ENCODE measurements at regions not wholly inside any gene's neighbourhood (a gene's known extent, or its start where the extent isn't known, plus 50 kb on each side); places are given as distances from the start of the nearest gene placed in this dataset.

DNA sequence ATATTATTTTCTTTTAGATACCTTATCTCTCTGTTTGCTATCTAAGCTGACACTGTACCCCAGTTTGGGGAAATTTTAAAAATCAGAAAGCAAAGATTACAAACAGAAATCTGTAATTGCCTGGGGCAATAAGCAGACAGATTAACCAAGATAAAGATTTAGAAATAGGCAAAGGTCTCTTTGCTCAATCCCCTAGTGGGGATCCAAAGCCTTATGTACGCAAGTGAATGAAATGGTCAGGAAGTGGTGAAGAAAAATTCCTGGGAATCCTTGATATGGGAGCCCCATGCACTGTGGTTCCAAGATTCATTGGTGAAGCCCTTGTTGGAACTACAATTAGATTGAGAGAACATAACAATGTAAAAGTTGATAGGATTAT is 139.5 kb upstream of the GUCY1A2 start:
- CTCF ChIA-PET, result no interaction called here
- TF ChIP-seq CTCF (IDR thresholded peaks at IDR 0.05; ENCODE audit: unreplicated experiment), result no peak
- no peak overlapping the region for H3K4me3 Mint-ChIP-seq (ENCODE audit: unreplicated experiment)
- POLR2A ChIA-PET, result interaction anchor here (0.6 kb wide), 1 partner anchor 325 kb away, joined by 3 read pairs; no protein-coding TSS in a partner anchor
- H3K36me3 Mint-ChIP-seq (ENCODE audit: insufficient read depth, unreplicated experiment), result no peaks in the 10 kb centered on the region
- intact Hi-C loops (cut with micrococcal nuclease), result no loop called here
- no peak overlapping the region for H3K27ac Mint-ChIP-seq (ENCODE audit: low read depth, unreplicated experiment)
- peaks cover 9% of the 10 kb centered on the region for H3K4me1 Mint-ChIP-seq (ENCODE audit: insufficient read depth, unreplicated experiment)
- no peaks in the 10 kb centered on the region for H3K9me3 Mint-ChIP-seq (ENCODE audit: unreplicated experiment)
- no TSS peak for BruUV-seq (replicated peaks)
- no peak for DNase-seq (ENCODE audit: unreplicated experiment)
- no peaks in the 10 kb centered on the region for H3K27me3 Mint-ChIP-seq (ENCODE audit: insufficient read depth, unreplicated experiment)

- Mint-ChIP-seq H3K36me3 (ENCODE audit: insufficient read depth, unreplicated experiment) (no peaks in the 10 kb centered on the region), H3K4me3 (ENCODE audit: unreplicated experiment) (no peak overlapping the region), H3K27me3 (ENCODE audit: insufficient read depth, unreplicated experiment) (no peaks in the 10 kb centered on the region), H3K4me1 (ENCODE audit: insufficient read depth, unreplicated experiment) (peaks cover 9% of the 10 kb centered on the region), H3K9me3 (ENCODE audit: unreplicated experiment) (no peaks in the 10 kb centered on the region), H3K27ac (ENCODE audit: low read depth, unreplicated experiment) (no peak overlapping the region)
- POLR2A ChIA-PET, result interaction anchor here (0.6 to 0.8 kb wide), 2 partner anchors 455 to 1231 kb away, joined by 4 read pairs; no protein-coding TSS in a partner anchor
- intact Hi-C loops (cut with micrococcal nuclease), result no loop called here
- no peak for DNase-seq (ENCODE audit: unreplicated experiment)
- CTCF ChIA-PET, result no interaction called here
- BruUV-seq (replicated peaks), result no TSS peak
- TF ChIP-seq CTCF (IDR thresholded peaks at IDR 0.05; ENCODE audit: unreplicated experiment), result no peak
These were observed 139.0 kb upstream of the GUCY1A2 start for GRCh38 chr11:107157146-107157808.

DNA sequence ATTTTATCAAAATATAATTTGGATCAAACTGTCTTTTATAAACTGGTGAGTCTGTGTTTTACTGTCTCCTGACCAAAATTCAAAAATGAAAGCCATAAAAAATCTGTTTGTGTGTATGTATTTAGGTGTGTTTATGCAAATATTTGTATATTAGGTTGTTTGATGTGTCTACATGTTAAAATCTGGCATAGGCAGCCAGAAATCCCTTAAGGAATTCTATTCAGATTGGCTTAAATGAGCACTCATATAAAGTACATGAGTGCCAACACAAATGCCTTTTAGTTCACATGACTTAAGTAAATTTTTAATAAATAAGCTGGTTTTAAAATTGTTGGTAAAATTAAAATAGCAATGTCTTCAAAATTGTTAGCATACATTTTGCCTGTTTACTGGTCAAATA is 133.3 kb upstream of the GUCY1A2 start:
- no TSS peak for BruUV-seq (replicated peaks)
- no peak for DNase-seq (ENCODE audit: unreplicated experiment)
- TF ChIP-seq CTCF (IDR thresholded peaks at IDR 0.05; ENCODE audit: unreplicated experiment), result no peak
- H3K27me3 Mint-ChIP-seq (ENCODE audit: insufficient read depth, unreplicated experiment), result no peaks in the 10 kb centered on the region
- intact Hi-C loops (cut with micrococcal nuclease), result no loop called here
- no peaks in the 10 kb centered on the region for H3K9me3 Mint-ChIP-seq (ENCODE audit: unreplicated experiment)
- ChIA-PET CTCF (no interaction called here), POLR2A (interaction anchor here (0.7 kb wide), 1 partner anchor 1513 kb away, joined by 3 read pairs; the partner anchor contains the start of gene DDX10)
- H3K36me3 Mint-ChIP-seq (ENCODE audit: insufficient read depth, unreplicated experiment), result no peaks in the 10 kb centered on the region
- no peaks in the 10 kb centered on the region for H3K4me1 Mint-ChIP-seq (ENCODE audit: insufficient read depth, unreplicated experiment)
- no peak overlapping the region for H3K27ac Mint-ChIP-seq (ENCODE audit: low read depth, unreplicated experiment)
- H3K4me3 Mint-ChIP-seq (ENCODE audit: unreplicated experiment), result no peak overlapping the region

DNA sequence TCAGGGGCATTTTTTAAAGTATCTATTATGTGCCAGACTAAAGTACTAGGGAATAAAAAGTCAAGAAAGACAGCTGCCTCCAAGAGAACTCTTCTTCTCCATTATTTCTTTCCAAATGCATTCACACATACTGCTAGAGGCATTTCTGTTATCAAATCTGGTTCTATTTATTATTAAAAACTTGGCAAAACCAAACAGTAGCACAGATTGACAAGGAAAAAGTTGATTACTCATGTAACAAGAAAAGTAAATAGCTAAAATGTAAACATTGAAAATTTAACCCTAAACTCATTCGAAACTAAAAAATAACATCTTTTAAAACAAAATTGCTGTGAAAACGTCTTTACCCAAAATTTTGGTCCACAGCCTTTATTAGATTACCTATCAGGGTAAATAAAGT is 132.9 kb upstream of the GUCY1A2 start:
- H3K36me3 Mint-ChIP-seq (ENCODE audit: insufficient read depth, unreplicated experiment), result no peaks in the 10 kb centered on the region
- no peaks in the 10 kb centered on the region for H3K27me3 Mint-ChIP-seq (ENCODE audit: insufficient read depth, unreplicated experiment)
- no peak overlapping the region for H3K27ac Mint-ChIP-seq (ENCODE audit: low read depth, unreplicated experiment)
- no TSS peak for BruUV-seq (replicated peaks)
- no peaks in the 10 kb centered on the region for H3K4me1 Mint-ChIP-seq (ENCODE audit: insufficient read depth, unreplicated experiment)
- intact Hi-C loops (cut with micrococcal nuclease), result no loop called here
- POLR2A ChIA-PET, result interaction anchor here (0.7 kb wide), 1 partner anchor 1514 kb away, joined by 3 read pairs; the partner anchor contains the start of gene DDX10
- DNase-seq (ENCODE audit: unreplicated experiment), result no peak
- no peaks in the 10 kb centered on the region for H3K9me3 Mint-ChIP-seq (ENCODE audit: unreplicated experiment)
- TF ChIP-seq CTCF (IDR thresholded peaks at IDR 0.05; ENCODE audit: unreplicated experiment), result no peak
- H3K4me3 Mint-ChIP-seq (ENCODE audit: unreplicated experiment), result no peak overlapping the region
- CTCF ChIA-PET, result no interaction called here
